ENCODE measurements at regions not wholly inside any gene's neighbourhood (a gene's known extent, or its start where the extent isn't known, plus 50 kb on each side); places are given as distances from the start of the nearest gene placed in this dataset.
"Not testable (repeated sequence)": the region's sequence is repeated elsewhere in the genome, so short reads cannot be mapped to it uniquely, and the experiment has no call there.

GRCh38 chr2:235105821-235106359 is 154.1 kb downstream of the SH3BP4 start:
- DNase-seq: no peak

GRCh38 chr2:235106874-235107639 is 155.2 kb downstream of the SH3BP4 start:
- peak; percentile 71 for DNase-seq

DNA sequence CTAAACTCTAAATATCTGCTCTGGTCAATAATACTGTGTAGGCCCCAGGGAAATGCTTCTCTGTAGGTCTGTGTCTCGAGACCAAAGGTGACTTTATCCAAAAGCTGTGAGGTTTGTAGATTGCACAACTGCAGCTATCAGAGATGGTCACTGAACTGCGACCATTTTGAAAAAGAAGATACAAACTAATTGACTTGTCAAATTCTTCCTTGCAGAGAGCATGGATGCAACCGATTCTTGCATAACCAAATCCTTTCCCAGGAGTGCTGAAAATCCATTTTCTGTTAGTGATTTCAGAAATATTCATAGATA is 155.8 kb downstream of the SH3BP4 start:
- no peak for DNase-seq

DNA sequence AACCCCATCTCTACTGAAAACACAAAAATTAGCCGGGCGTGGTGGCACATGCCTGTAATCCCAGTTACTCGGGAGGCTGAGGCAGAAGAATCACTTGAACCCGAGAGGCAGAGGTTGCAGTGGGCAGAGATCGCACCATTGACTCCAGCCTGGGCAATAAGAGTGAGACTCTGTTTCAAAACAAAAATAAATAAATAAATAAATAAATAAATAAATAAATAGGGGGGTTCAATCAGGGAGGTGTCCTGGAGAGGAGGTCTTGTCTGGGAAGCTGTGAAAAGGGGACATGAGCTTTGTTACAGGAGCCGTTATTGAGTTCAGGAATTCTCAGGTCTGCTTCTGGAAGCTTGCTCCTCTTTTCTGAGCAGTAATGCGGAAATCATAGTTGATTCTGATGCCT is 157.7 kb downstream of the SH3BP4 start:
- DNase-seq: not testable (repeated sequence)

DNA sequence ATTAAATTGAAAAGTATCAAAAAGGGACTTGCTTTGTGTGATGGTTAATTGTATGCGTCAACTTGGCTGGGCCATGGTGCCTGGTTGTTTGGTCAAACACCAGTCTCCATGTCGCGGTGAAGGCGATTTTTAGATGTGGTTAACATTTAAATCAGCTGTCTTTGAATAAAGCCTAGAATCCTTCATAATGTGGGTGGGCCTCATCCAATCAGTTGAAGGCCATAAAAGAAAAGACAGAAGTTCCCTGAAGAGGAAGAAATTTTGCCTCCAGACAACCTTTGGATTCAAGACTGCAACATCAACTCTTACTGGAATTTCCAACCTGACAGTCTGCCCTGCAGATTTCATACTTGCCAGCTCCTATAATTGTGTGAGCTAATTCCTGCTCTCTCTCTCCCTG is 160.5 kb downstream of the SH3BP4 start:
- DNase-seq: no peak

- DNase-seq: no peak
Observed at GRCh38 chr2:235113854-235114253, 162.0 kb downstream of the SH3BP4 start.

DNA sequence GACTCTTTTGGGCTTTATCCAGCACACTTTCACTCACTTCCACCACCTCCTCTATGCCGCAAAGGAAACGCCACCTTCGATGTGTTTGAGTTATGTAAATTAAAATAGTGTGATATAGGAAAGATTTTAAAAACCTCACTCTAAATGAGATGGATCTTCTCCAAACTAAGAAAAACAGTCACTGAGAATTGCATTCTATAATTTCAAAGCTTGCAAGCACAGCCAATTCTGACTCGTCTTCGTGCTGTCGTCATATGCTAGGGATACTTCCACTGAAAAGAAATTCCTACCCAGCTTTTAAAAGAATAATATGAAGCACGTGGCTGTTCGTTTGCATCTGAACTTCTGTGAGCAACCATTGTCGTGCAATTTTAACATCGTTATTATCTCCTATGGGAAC is 162.5 kb downstream of the SH3BP4 start:
- DNase-seq: no peak

DNA sequence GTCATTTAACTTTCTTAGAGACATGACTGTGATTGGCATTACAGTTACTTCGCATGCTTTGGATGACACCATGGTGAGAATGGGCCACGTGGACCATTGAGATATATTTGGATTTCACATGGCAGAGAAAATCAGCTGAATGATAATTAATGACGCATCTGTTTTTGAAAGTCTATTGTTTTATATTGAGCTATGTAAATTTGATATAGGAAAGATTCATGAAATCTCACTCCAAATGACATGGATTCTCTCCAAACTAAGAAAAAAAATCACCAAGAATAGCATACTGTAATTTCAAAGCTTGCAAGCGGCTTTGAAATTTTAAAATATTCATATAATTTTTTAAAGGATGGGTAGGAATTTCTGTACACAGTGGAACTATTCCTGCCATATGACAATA is 163.7 kb downstream of the SH3BP4 start:
- no peak for DNase-seq

GRCh38 chr2:235116885-235117492 is 165.2 kb downstream of the SH3BP4 start:
- peak; percentile 54 for DNase-seq

DNA sequence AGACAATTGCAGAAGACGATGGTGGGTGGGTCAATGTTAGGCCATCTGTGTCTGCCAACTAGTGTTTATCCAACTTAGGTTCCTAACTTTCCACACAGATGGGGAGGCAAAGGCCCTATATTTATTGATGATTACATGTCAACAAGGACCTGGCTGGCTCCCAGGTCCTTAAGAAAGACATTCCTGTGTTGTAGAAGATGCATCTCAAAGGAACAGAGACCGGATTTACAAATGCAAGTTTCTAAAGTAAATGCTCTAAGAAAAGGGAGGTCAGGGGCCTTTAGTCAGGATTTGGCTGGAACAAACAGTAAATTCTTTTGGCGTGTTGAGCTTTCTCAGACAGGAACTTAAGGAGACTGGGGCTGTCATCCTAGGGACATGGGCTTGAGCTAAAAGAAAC is 175.0 kb downstream of the SH3BP4 start:
- DNase-seq: no peak

- no peak for DNase-seq
Observed at GRCh38 chr2:235127931-235128330, 176.1 kb downstream of the SH3BP4 start.

DNA sequence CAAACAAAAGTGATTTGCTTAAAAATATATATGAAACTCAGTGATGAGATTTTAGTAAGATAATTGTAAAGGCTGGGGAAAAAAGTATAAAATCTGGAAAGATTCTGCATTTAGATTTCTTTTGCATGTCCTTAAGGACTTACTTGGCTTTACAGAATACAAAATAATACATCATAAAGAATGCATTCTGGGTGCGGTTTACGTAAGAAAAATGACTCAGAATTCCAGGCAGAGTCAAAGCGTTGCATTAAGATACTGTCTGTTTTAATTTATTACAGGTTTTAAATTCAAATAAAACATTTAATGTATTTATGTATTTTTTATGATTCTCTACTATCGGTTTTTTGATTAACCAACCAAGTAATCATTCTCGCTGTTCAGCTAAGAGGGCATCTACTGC is 178.0 kb downstream of the SH3BP4 start:
- DNase-seq: no peak

DNA sequence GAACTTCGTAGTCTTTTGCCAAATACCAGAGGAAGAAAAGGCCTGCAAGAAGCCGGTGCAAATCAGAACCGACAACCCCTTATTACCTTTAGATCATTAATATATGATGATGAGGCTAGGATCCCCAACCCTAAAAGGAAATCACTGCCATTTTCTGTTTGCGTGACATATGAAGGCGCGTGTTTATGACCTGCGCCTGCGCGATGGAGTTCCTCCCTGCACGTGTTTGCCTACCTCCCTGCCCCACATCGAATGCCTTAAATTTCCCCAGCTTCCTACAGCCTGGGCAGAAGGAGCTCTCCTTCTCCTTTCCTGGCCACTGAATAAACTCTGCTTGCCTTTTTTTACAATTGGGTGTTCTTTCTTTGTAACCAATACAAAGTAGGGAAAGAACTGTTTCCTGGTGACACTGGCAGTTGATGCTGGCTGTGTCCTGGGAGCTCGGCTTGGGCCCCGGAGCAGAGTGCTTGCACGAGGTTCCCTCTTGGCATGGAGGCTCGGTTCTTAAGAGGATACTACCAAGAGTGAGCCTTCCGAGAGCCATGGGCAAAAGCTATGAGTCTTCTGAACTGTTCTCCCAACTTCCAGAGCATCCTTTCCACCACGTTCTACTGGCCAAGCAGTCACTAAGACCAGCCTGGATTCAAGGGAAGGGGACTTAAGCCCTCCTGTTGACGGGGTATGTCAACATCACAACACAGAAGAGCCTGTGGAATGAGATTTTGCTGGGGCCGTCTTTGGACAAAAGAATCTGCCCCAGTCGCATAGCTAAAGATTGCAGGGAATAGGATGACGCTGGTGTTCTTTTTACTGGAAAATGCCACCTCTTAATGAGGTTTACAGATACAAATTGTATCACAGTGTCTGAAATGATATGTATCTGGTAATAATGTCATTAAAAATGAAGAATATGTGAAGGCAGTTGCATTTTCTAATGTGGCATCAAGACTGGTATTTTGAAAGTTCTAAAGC is 179.8 kb downstream of the SH3BP4 start:
- no peak for DNase-seq

DNA sequence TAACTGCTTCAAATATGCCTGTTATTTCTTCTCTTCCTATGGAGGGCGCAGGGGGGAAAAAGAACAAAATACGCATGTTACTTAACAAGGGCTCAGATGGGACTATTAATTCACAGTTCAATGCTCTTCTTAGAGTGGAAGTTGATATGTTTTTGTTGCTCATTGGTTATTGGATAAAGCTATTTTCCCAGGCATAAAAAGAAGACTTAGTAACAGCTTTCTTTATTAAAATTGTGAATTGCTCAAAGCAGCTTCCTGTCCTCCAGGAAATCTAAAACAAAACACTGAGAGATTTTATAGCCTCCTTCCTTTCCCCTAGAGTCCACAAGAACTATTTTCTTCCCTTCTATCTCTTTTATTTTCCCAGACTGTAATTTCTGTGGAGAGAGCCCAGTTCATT is 180.8 kb downstream of the SH3BP4 start:
- DNase-seq: no peak

DNA sequence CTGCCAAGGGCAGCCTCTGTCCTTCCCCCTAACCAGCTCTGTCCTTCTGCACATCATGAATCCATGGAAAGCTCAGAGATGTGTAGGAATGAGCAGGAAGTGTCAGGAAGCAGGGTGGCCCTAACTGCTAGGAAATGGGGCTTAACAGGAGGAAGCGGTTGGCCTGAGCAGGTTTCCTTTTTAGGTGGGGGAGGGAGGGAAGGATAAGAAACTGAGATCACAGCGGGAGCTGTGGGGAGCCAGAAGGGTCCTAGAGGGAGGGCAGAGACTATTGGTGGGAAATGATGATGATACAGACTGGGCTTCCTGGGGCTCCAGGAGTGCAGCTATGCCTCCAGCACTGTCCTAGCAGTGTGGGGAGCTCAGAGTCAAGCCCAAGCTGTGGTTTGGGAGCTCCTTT is 182.0 kb downstream of the SH3BP4 start:
- no peak for DNase-seq

- no peak for DNase-seq
Observed at GRCh38 chr2:235134420-235134819, 182.6 kb downstream of the SH3BP4 start.

GRCh38 chr2:235135195-235135965 is 183.6 kb downstream of the SH3BP4 start:
- no peak for DNase-seq

- DNase-seq: peak; percentile 69
Observed at GRCh38 chr2:235135990-235136561, 184.3 kb downstream of the SH3BP4 start.

DNA sequence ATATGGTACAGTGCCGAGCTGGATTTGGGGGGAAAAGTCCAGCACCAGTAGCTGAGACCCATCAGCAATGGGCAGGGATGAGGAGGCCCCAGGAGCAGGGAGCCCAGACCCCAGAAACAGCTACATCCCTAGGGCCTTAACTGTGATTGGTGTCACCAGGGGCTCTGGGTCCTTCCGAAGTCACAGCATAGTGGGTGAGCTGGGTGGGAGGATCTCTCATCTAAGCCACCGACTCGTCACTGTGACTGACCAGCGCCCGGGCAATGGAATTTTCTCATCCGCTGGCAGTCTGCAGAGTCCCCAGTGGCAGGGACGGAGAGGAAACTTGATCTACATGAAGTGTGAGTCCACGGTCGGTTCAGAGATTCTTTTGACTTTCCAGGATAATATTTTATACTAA is 186.5 kb downstream of the SH3BP4 start:
- no peak for DNase-seq

- no peak for DNase-seq
Observed at GRCh38 chr2:235139956-235140800, 188.4 kb downstream of the SH3BP4 start.

- DNase-seq: no peak
Observed at GRCh38 chr2:235140801-235141081, 188.9 kb downstream of the SH3BP4 start.
